Esophagus muscularis mucosa (tissue), 4 donors: ENCODE measurements at regions not wholly inside any gene's neighbourhood (a gene's known extent, or its start where the extent isn't known, plus 50 kb on each side); places are given as distances from the start of the nearest gene placed in this dataset.

Source experiments
- CTCF ChIP-seq, 3 experiments: fragments of 200-600 bp in 2 of 3; fragments of 450-650 bp in 1 of 3; sonication (generic) in 2 of 3; IDR thresholded peaks; one replicate each; pipeline ENCODE4 v1.5.1; 2017 to 2019; ENCODE audit warnings: antibody characterized with exemption in 3 of 3, mild to moderate bottlenecking in 2 of 3, moderate library complexity in 1 of 3
- EP300 ChIP-seq: sonication (generic); formaldehyde crosslinking; IDR thresholded peaks from one replicate; pipeline ENCODE4 v1.6.1; 2017; ENCODE audit warnings: antibody characterized with exemption
- POLR2AphosphoS5 ChIP-seq, 2 donors: sonication (generic); formaldehyde crosslinking; IDR thresholded peaks; one replicate each; pipeline ENCODE4 v1.6.1; 2017; ENCODE audit warnings: antibody characterized with exemption in 2 of 2

GRCh38 chr1:60535713-60536112, 462.1 kb upstream of the C1orf87 start:
- TF ChIP-seq CTCF (IDR thresholded peaks at IDR 0.05) (no peak), EP300 (no peak), POLR2AphosphoS5 (IDR thresholded peaks at IDR 0.05) (no peak)
